A673 (cell line): ENCODE measurements at regions not wholly inside any gene's neighbourhood (a gene's known extent, or its start where the extent isn't known, plus 50 kb on each side); places are given as distances from the start of the nearest gene placed in this dataset.

ENCODE experiments used
- BruUV-seq: library from RNA; stranded (reverse); fragments of 400-500 nt; replicated peaks from 2 replicates; lab custom pipeline; 2021; lab: Mats Ljungman, UMichigan
- CTCF ChIA-PET: fragments of 300-600 bp; sonication (Branson Sonifier 250); formaldehyde crosslinking; loops from one replicate; lab custom pipeline; 2022; ENCODE audit warnings: antibody characterized with exemption; lab: Charles Lee
- POLR2A ChIA-PET: fragments of 300-600 bp; sonication (Branson Sonifier 250); formaldehyde crosslinking; loops from one replicate; lab custom pipeline; 2022; ENCODE audit warnings: antibody characterized with exemption; ENCODE audit not compliant: low non-redundant PET; lab: Charles Lee
- DNase-seq: peaks from one replicate; pipeline ENCODE4 v3.0.0-alpha.2; 2015; ENCODE audit warnings: low spot score
- H3K27ac ChIP-seq: fragments of 200-600 bp; sonication (generic); 2 replicates; pipeline ENCODE4 v1.5.1; 2016; ENCODE audit warnings: mixed run types, low read depth, mild to moderate bottlenecking, mixed read lengths, antibody characterized with exemption, low read length; ENCODE audit not compliant: poor library complexity, severe bottlenecking
- H3K27me3 ChIP-seq: fragments of 200-600 bp; sonication (generic); replicated peaks from 2 replicates; pipeline ENCODE4 v1.6.1; 2017; ENCODE audit warnings: mixed run types, low read depth, mild to moderate bottlenecking, mixed read lengths, antibody characterized with exemption, low read length; ENCODE audit not compliant: insufficient read depth, poor library complexity
- H3K36me3 ChIP-seq: fragments of 200-600 bp; sonication (generic); 2 replicates; pipeline ENCODE4 v1.6.1; 2016; ENCODE audit warnings: mixed run types, mild to moderate bottlenecking, mixed read lengths, antibody characterized with exemption, low read length; ENCODE audit not compliant: insufficient read depth, poor library complexity, severe bottlenecking
- H3K4me1 ChIP-seq: fragments of 200-600 bp; sonication (generic); 2 replicates; pipeline ENCODE4 v1.6.1; 2017; ENCODE audit warnings: mixed run types, mild to moderate bottlenecking, mixed read lengths, antibody characterized with exemption, low read length; ENCODE audit not compliant: insufficient read depth, poor library complexity, severe bottlenecking
- H3K4me3 ChIP-seq: fragments of 200-600 bp; sonication (generic); 2 replicates; pipeline ENCODE4 v1.5.1; 2016; ENCODE audit warnings: low read depth, mixed run types, mild to moderate bottlenecking, mixed read lengths, low read length; ENCODE audit not compliant: poor library complexity, severe bottlenecking
- H3K9me3 ChIP-seq: fragments of 200-600 bp; sonication (generic); 2 replicates; pipeline ENCODE4 v1.6.1; 2016; ENCODE audit warnings: mixed run types, low read depth, mild to moderate bottlenecking, mixed read lengths, antibody characterized with exemption, low read length; ENCODE audit not compliant: poor library complexity, severe bottlenecking
- EZH2 ChIP-seq: fragments of 200-600 bp; sonication (generic); IDR thresholded peaks from 2 replicates; pipeline ENCODE4 v1.6.1; 2017; ENCODE audit warnings: borderline replicate concordance, low read depth, mild to moderate bottlenecking, mixed read lengths, antibody characterized with exemption, low read length; ENCODE audit not compliant: poor library complexity, severe bottlenecking
- intact Hi-C: fragments of 100-400 bp; cut with micrococcal nuclease; formaldehyde crosslinking; loops from one replicate; pipeline ENCODE4 v1.10.0; 2022; ENCODE audit not compliant: unreplicated experiment
- TF ChIP-seq, protein P1 (sequence below): fragments of 300-800, 200-600 bp; sonication (generic); conservative IDR thresholded peaks from 2 replicates; pipeline ENCODE4 v1.5.1; 2017; ENCODE audit warnings: low read depth, mild to moderate bottlenecking, antibody characterized with exemption, low read length, moderate library complexity, mixed read lengths

DNA sequence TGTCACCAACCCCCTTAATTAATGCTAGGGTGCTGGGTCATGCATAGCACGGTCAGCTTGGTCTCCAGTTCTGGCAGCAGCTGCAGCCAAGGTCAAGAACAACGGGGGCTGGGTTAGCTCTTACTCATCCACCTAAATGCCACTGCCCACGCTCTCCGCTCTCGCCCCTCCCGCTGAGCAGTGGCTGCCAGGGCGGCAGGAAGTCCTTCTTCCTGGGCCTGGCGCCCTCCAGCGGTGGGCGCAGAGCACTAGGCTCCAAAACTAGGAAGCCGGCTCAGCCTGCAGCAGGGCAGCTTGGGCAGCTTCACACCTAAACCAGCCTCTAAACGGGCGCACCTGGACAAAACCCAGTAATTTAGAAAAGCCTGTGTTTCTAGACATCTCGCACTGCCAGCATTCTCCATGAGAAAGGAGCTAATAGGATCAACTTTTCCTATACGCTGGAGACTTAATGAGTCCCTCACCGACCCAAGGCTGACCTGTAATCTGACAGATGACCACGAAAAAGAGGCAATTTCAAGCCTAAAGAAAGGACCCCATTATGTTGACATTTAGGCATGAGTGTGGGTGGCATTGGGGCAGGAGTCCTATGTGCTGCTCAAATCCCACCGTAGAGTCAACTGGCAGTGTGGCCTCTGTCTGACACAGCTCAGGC, 78.4 kb upstream of the LRRN2 start:
- no TSS peak for BruUV-seq
- Histone ChIP-seq H3K27ac (no peak overlapping the region), H3K36me3 (no peaks in the 10 kb centered on the region), H3K9me3 (no peaks in the 10 kb centered on the region), H3K4me3 (no peak overlapping the region), H3K27me3 (peaks cover 30% of the 10 kb centered on the region), H3K4me1 (no peaks in the 10 kb centered on the region)
- intact Hi-C loops: loop anchor here (2.0 kb wide), 1 partner anchor 197 kb away; no protein-coding TSS in a partner anchor
- ChIA-PET CTCF (interaction anchor here (0.6 to 2.0 kb wide), 4 partner anchors 17 to 198 kb away, joined by 3 to 9 read pairs (median 6); no protein-coding TSS in a partner anchor), POLR2A (interaction anchor here (0.6 kb wide), 1 partner anchor 237 kb away, joined by 4 read pairs; no protein-coding TSS in a partner anchor)
- DNase-seq: peak; percentile 83
- TF ChIP-seq, protein P1, sequence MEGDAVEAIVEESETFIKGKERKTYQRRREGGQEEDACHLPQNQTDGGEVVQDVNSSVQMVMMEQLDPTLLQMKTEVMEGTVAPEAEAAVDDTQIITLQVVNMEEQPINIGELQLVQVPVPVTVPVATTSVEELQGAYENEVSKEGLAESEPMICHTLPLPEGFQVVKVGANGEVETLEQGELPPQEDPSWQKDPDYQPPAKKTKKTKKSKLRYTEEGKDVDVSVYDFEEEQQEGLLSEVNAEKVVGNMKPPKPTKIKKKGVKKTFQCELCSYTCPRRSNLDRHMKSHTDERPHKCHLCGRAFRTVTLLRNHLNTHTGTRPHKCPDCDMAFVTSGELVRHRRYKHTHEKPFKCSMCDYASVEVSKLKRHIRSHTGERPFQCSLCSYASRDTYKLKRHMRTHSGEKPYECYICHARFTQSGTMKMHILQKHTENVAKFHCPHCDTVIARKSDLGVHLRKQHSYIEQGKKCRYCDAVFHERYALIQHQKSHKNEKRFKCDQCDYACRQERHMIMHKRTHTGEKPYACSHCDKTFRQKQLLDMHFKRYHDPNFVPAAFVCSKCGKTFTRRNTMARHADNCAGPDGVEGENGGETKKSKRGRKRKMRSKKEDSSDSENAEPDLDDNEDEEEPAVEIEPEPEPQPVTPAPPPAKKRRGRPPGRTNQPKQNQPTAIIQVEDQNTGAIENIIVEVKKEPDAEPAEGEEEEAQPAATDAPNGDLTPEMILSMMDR: peak; percentile 97
- no peak for TF ChIP-seq EZH2

DNA sequence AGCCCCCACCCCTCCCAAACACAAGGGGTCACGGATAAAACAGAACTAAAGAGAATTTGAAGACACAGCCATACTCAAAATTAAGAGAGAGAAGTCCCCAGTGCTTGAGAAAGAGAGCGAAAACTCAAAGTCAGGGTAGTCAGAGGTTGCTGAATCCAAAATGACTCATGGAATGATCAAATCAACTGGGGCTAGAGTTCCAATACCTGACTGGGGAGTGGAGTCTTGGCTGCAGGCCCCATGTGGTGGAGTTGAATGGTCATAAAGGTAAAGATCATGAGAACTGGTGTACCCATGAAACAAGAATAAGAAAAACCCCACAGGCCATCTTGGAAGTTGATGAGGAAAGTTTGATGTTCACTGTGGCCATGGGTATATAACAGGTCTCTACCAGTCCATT, 84.5 kb upstream of the LRRN2 start:
- H3K4me3 ChIP-seq: no peak overlapping the region
- intact Hi-C loops: no loop called here
- H3K4me1 ChIP-seq: no peaks in the 10 kb centered on the region
- POLR2A ChIA-PET: no interaction called here
- DNase-seq: no peak
- H3K9me3 ChIP-seq: no peaks in the 10 kb centered on the region
- no peak overlapping the region for H3K27ac ChIP-seq
- H3K36me3 ChIP-seq: no peaks in the 10 kb centered on the region
- peaks cover 64% of the 10 kb centered on the region for H3K27me3 ChIP-seq
- CTCF ChIA-PET: no interaction called here
- BruUV-seq: no TSS peak
- TF ChIP-seq, protein P1: no peak
- no peak for TF ChIP-seq EZH2

DNA sequence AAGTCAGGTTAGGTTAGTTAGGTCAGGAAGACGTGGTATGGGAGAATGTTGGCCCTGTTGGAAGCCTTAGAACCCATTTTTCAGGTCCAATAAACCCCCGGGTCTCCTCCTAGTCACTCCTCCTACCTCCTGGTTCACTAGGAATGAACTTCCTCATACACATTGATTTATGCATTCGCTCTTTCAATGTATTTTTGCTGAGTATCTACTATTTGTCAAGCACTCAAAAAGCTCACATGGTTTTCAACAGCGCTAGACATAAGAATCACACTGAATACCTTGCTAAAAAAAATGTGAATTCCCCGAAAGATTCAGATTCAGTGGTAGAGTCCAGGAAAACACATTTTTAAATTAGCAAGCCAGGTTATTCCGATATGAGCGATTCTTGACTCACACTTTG, 85.8 kb upstream of the LRRN2 start:
- peaks cover 60% of the 10 kb centered on the region for H3K27me3 ChIP-seq
- H3K36me3 ChIP-seq: no peaks in the 10 kb centered on the region
- TF ChIP-seq, protein P1: no peak
- no peak for TF ChIP-seq EZH2
- H3K9me3 ChIP-seq: no peaks in the 10 kb centered on the region
- intact Hi-C loops: no loop called here
- POLR2A ChIA-PET: no interaction called here
- H3K4me1 ChIP-seq: no peaks in the 10 kb centered on the region
- CTCF ChIA-PET: interaction anchor here (0.6 kb wide), 1 partner anchor 51 kb away, joined by 7 read pairs; no protein-coding TSS in a partner anchor
- no peak overlapping the region for H3K27ac ChIP-seq
- H3K4me3 ChIP-seq: no peak overlapping the region
- DNase-seq: no peak
- no TSS peak for BruUV-seq
